K562 (cell line): ENCODE measurements at regions not wholly inside any gene's neighbourhood (a gene's known extent, or its start where the extent isn't known, plus 50 kb on each side); places are given as distances from the start of the nearest gene placed in this dataset.

Source experiments
- BACH1 ChIP-seq: fragments of 200-800 bp; sonication (Bioruptor generic); IDR thresholded peaks from 2 replicates; pipeline ENCODE4 v1.6.1; 2016; ENCODE audit warnings: missing genetic modification characterization, missing compliant biosample characterization
- CTCF ChIP-seq, 3 experiments: IDR thresholded peaks in 2 of 3; conservative IDR thresholded peaks in 1 of 3; 2 replicates each; pipeline ENCODE4 v1.5.1; 2011 to 2012; ENCODE audit warnings: low read length in 3 of 3, mild to moderate bottlenecking in 3 of 3, control low read depth in 2 of 3, improper control_type of control experiment in 1 of 3, inconsistent platforms in 1 of 3, low read depth in 1 of 3, mixed read lengths in 1 of 3, moderate library complexity in 1 of 3; ENCODE audit not compliant: insufficient read depth in 2 of 3
- EZH2 ChIP-seq: IDR thresholded peaks from 2 replicates; pipeline ENCODE4 v1.6.1; 2012; ENCODE audit warnings: low read depth, mild to moderate bottlenecking, inconsistent platforms, low read length, borderline replicate concordance
- FOXP4 ChIP-seq: sonication (generic); formaldehyde crosslinking; IDR thresholded peaks from 2 replicates; pipeline ENCODE4 v1.8.0; 2022; ENCODE audit warnings: mild to moderate bottlenecking, missing genetic modification reagents, borderline replicate concordance
- HSF4 ChIP-seq: fragments of 250-450 bp; sonication (Bioruptor Pico); IDR thresholded peaks from 2 replicates; pipeline ENCODE4 v2.1.2; 2022; ENCODE audit warnings: mild to moderate bottlenecking, moderate library complexity, borderline replicate concordance
- NFRKB ChIP-seq: fragments of 450-650 bp; IDR thresholded peaks from 2 replicates; pipeline ENCODE4 v1.6.1; 2016; ENCODE audit warnings: low read depth
- POLR2AphosphoS5 ChIP-seq: IDR thresholded peaks from 2 replicates; pipeline ENCODE4 v1.6.1; 2011; ENCODE audit warnings: mild to moderate bottlenecking, low read depth, low read length, moderate library complexity; ENCODE audit not compliant: control insufficient read depth, insufficient read depth
- RB1 ChIP-seq: fragments of 450-650 bp; IDR thresholded peaks from 2 replicates; pipeline ENCODE4 v1.6.1; 2017; ENCODE audit warnings: low read depth, mild to moderate bottlenecking
- SMC3 ChIP-seq: conservative IDR thresholded peaks from 2 replicates; pipeline ENCODE4 v1.6.1; 2011; ENCODE audit warnings: low read depth, low read length, improper control_type of control experiment; ENCODE audit not compliant: insufficient read depth
- TAF7 ChIP-seq: fragments of 450-650 bp; IDR thresholded peaks from 2 replicates; pipeline ENCODE4 v1.6.1; 2016; ENCODE audit warnings: missing genetic modification characterization, missing compliant biosample characterization
- THRB ChIP-seq: fragments of 450-650 bp; formaldehyde crosslinking; conservative IDR thresholded peaks from 2 replicates; pipeline ENCODE4 v1.4.0; 2022; ENCODE audit warnings: mild to moderate bottlenecking, missing genetic modification characterization
- ZBTB11 ChIP-seq, 3 experiments: fragments of 200-800 bp in 1 of 3; fragments of 250-450 bp in 1 of 3; fragments of 450-650 bp in 1 of 3; sonication (Bioruptor Pico) in 1 of 3; sonication (Bioruptor generic) in 1 of 3; formaldehyde crosslinking in 1 of 3; IDR thresholded peaks; 2 replicates each; pipeline versions ENCODE4 v1.6.1 to v1.8.0; 2016 to 2022; ENCODE audit warnings: mild to moderate bottlenecking in 2 of 3, missing genetic modification characterization in 2 of 3, missing compliant biosample characterization in 1 of 3, moderate library complexity in 1 of 3
- ZNF140 ChIP-seq: fragments of 250-450 bp; sonication (Bioruptor Pico); IDR thresholded peaks from 2 replicates; pipeline ENCODE4 v1.8.0; 2021; ENCODE audit warnings: moderate library complexity, mild to moderate bottlenecking, inconsistent platforms

- TF ChIP-seq CTCF (IDR thresholded peaks at IDR 0.05 in 2 of 3, conservative IDR thresholded peaks at IDR 0.05 in 1 of 3; ENCODE audit: insufficient read depth in 2 of 3, low read depth in 1 of 3, low read length in 3 of 3), result no peak
- no peak for TF ChIP-seq POLR2AphosphoS5
- TF ChIP-seq EZH2, result no peak
- no peak for TF ChIP-seq ZNF140 (CRISPR knock-in tag)
- no peak for TF ChIP-seq TAF7 (tag)
- no peak for TF ChIP-seq NFRKB
- no peak for TF ChIP-seq THRB (CRISPR knock-in tag)
- TF ChIP-seq RB1, result no peak
- no peak for TF ChIP-seq HSF4 (CRISPR knock-in tag)
- TF ChIP-seq ZBTB11 (CRISPR knock-in tag; IDR thresholded peaks at IDR 0.05), result no peak
- no peak for TF ChIP-seq FOXP4
- TF ChIP-seq BACH1 (tag), result no peak
- no peak for TF ChIP-seq SMC3
Observed at GRCh38 chr10:30793093-30793492, 163.5 kb upstream of the LYZL2 start.
